ENCODE measurements at regions not wholly inside any gene's neighbourhood (a gene's known extent, or its start where the extent isn't known, plus 50 kb on each side); places are given as distances from the start of the nearest gene placed in this dataset.

DNA sequence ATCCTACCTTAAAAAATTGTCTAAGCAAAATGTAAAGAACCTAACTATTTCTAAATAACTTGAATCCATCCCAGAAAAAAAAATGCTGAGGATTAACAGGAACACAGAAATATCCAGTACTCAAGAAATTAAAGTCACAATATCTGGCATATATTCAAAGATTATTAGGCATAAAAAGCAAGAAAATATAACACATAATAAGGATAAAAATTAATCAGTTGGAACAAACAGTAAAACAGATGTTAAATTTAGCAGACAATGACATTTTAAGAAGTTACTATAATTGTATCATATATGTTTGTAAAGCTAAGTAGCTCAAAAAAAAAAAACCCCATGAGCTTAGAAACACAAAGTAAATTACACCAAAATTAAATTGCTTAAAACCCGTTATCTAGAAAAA is 427.4 kb upstream of the GYPC start:
- DNase-seq (ENCODE audit: low read depth) = no peak
- no peak overlapping the region for H3K4me3 ChIP-seq (ENCODE audit: low read depth, low read length)
- TF ChIP-seq, protein P1, sequence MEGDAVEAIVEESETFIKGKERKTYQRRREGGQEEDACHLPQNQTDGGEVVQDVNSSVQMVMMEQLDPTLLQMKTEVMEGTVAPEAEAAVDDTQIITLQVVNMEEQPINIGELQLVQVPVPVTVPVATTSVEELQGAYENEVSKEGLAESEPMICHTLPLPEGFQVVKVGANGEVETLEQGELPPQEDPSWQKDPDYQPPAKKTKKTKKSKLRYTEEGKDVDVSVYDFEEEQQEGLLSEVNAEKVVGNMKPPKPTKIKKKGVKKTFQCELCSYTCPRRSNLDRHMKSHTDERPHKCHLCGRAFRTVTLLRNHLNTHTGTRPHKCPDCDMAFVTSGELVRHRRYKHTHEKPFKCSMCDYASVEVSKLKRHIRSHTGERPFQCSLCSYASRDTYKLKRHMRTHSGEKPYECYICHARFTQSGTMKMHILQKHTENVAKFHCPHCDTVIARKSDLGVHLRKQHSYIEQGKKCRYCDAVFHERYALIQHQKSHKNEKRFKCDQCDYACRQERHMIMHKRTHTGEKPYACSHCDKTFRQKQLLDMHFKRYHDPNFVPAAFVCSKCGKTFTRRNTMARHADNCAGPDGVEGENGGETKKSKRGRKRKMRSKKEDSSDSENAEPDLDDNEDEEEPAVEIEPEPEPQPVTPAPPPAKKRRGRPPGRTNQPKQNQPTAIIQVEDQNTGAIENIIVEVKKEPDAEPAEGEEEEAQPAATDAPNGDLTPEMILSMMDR (IDR thresholded peaks at IDR 0.05; ENCODE audit: low read depth, low read length, missing control alignments) = no peak

DNA sequence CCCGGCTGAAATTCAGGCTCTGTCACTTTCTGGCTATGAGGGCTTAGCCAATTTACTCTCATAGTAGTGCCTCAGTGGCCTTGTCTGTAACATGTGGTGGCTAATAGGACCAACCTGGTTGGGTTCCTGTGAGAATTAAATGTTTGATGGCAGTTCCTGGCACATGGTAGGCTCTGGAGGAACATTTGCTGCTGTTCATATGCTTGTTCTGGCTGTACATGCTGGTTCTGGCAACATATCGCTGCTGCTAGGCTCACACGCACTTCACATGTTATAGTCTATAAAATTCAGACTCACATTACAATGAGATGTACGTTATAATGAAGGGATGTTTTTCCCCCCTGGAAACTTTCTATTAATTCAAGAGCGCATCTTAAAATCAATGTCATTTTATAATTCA is 417.7 kb upstream of the GYPC start:
- H3K4me3 ChIP-seq (ENCODE audit: low read depth, low read length) = no peak overlapping the region
- TF ChIP-seq, protein P1 (IDR thresholded peaks at IDR 0.05; ENCODE audit: low read depth, low read length, missing control alignments) = no peak
- no peak for DNase-seq (ENCODE audit: low read depth)

DNA sequence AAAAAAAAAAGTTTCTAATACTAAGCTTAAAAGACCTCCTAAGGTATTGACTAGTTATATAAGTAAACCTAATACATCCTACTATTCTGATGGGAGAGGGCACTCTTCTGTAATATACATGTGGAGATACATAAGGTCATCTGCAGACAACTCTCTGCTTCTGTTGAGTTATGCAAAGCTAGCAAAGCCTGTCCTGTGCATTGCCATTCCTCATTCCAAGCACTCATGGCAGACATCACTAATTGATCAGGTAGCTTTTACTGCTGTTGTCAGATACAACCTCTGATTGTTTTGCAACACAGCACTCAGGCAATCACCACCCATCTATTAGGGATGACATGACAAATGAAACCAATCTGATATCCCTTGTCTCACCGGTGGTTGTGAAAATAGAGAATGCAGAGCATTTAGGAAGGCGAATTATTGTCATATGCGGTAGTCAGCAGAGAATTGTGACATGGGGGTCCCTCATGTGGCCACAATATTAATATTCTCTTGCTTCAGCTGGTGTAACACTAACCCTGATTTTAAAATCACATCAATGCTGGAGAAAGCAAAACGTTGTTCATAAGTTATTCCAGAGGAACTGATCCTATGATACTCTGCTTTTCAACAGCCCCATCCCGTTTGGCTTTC is 416.5 kb upstream of the GYPC start:
- TF ChIP-seq, protein P1 (IDR thresholded peaks at IDR 0.05; ENCODE audit: low read depth, low read length, missing control alignments) = no peak
- no peak overlapping the region for H3K4me3 ChIP-seq (ENCODE audit: low read depth, low read length)
- no peak for DNase-seq (ENCODE audit: low read depth)

DNA sequence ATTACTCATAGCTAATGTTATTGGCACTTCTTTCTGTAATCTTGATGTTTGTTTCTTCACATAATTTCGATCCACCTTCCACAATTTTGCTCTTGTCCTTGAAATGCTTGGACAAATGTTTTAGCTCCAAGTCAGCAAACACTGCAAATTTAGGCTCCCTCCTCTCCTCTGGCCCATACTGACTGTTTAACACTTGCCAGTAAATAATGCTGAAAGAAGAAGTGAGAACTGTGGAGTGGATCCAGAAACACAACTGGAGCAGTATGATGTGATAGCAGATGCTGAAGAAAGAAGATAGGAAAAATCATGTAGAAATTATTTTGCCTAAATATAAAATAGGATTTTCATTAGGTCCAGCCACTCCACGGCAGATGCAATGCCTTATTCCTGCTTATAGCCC is 415.0 kb upstream of the GYPC start:
- DNase-seq (ENCODE audit: low read depth) = no peak
- H3K4me3 ChIP-seq (ENCODE audit: low read depth, low read length) = no peak overlapping the region
- TF ChIP-seq, protein P1 (IDR thresholded peaks at IDR 0.05; ENCODE audit: low read depth, low read length, missing control alignments) = no peak

DNA sequence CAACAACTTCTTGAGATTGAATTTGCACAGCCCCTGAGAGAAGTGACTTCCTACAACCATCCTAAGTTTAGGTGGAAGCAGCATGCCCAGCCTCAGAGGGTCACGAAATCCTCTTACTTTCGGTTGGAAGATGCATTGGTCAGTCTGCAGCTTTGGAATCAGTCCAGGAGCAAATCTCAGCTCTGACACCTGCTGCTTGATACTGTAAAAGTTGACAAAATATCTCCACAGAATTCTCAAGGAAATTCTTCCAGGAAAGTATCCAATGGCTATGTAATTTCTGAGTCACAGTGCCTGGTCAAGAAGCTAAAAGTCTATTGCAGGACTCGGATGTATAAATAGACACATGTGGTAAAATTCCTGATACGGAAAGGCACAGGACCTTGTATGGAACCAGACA is 414.5 kb upstream of the GYPC start:
- DNase-seq (ENCODE audit: low read depth) = no peak
- TF ChIP-seq, protein P1 (IDR thresholded peaks at IDR 0.05; ENCODE audit: low read depth, low read length, missing control alignments) = no peak
- H3K4me3 ChIP-seq (ENCODE audit: low read depth, low read length) = no peak overlapping the region

DNA sequence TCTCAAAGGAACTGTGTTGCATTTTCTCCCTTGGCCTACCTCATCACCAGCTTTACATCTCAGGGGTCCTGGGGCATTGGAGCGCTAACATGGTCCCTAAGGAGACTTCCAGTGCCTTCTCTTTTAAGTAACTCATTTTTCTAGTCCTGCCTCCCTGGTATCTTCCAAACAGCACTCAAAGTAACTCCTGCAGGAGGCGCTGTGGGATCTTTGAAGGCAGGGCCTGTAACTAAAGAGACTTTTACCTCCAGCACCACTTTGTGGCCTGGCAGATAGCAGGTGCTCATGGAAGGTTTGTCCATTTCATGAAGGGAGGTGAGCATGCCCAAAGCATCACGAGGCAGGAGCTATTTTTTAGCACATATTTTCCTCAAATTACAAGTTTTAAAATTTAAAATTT is 411.0 kb upstream of the GYPC start:
- H3K4me3 ChIP-seq (ENCODE audit: low read depth, low read length) = no peak overlapping the region
- TF ChIP-seq, protein P1 (IDR thresholded peaks at IDR 0.05; ENCODE audit: low read depth, low read length, missing control alignments) = peak; percentile 57
- DNase-seq (ENCODE audit: low read depth) = peak; percentile 3

DNA sequence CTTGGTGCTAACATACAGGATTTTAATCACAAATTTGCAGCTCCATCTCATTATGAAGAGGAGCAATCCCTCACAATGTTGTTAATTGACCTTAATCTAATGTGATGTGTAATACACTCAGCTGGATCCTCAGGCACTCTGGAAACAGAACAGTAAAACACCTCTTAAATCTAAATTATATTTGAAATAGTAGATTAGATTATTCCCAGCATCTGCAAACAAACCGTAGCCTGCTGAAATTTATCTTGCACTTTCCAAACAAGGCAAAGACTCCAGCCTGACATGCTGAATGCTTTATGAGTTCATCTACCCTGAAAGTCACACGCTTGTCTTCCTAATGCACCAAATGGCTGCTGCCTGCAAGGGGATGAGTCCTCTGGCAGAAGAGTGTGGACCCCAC is 402.3 kb upstream of the GYPC start:
- no peak overlapping the region for H3K4me3 ChIP-seq (ENCODE audit: low read depth, low read length)
- TF ChIP-seq, protein P1 (IDR thresholded peaks at IDR 0.05; ENCODE audit: low read depth, low read length, missing control alignments) = no peak
- DNase-seq (ENCODE audit: low read depth) = no peak
